Kidney (tissue), 13 donors: ENCODE measurements at regions not wholly inside any gene's neighbourhood (a gene's known extent, or its start where the extent isn't known, plus 50 kb on each side); places are given as distances from the start of the nearest gene placed in this dataset.

ENCODE experiments used
- DNase-seq, 5 donors: peaks; one replicate each; pipeline ENCODE4 v3.0.0-alpha.2; 2013 to 2020
- FAIRE-seq: peaks from 2 replicates; lab custom pipeline; 2012; peaks lifted over from hg19 to GRCh38; lab: Jason Lieb, UNC
- H3K27ac ChIP-seq, 2 donors: one replicate each; pipeline ENCODE4 v1.7.0; 2013; ENCODE audit warnings: low read depth in 2 of 2, low read length in 2 of 2, inconsistent platforms in 1 of 2
- H3K27me3 ChIP-seq: one replicate; pipeline ENCODE4 v1.7.1; 2013; ENCODE audit warnings: low read length, inconsistent platforms; ENCODE audit not compliant: control insufficient read depth, insufficient read depth
- H3K36me3 ChIP-seq, 3 donors: one replicate each; pipeline versions ENCODE4 v1.7.0 to v1.7.1; 2013; ENCODE audit warnings: low read length in 3 of 3, control low read depth in 1 of 3, inconsistent platforms in 1 of 3; ENCODE audit not compliant: insufficient read depth in 3 of 3, control insufficient read depth in 2 of 3
- H3K4me1 ChIP-seq, 3 donors: one replicate each; pipeline versions ENCODE4 v1.7.0 to v1.7.1; 2013; ENCODE audit warnings: low read length in 3 of 3, inconsistent platforms in 1 of 3, low read depth in 1 of 3; ENCODE audit not compliant: control insufficient read depth in 2 of 3, insufficient read depth in 2 of 3
- H3K4me3 ChIP-seq, 3 donors: one replicate each; pipeline versions ENCODE4 v1.7.0 to v1.8.1; 2013; ENCODE audit warnings: low read length in 3 of 3, control low read depth in 1 of 3, inconsistent platforms in 1 of 3
- H3K9ac ChIP-seq, 3 donors: one replicate each; pipeline versions ENCODE4 v1.7.0 to v1.7.1; 2013; ENCODE audit warnings: low read length in 3 of 3, control low read depth in 1 of 3, inconsistent platforms in 1 of 3
- H3K9me3 ChIP-seq, 3 donors: one replicate each; pipeline versions ENCODE4 v1.7.0 to v1.7.1; 2013; ENCODE audit warnings: low read length in 3 of 3, control low read depth in 1 of 3, inconsistent platforms in 1 of 3; ENCODE audit not compliant: control insufficient read depth in 2 of 3, insufficient read depth in 1 of 3
- CTCF ChIP-seq: IDR thresholded peaks from 3 replicates; pipeline ENCODE4 v1.5.1; 2012; ENCODE audit warnings: mild to moderate bottlenecking, moderate library complexity, borderline replicate concordance; ENCODE audit not compliant: insufficient read depth; ENCODE audit errors: extremely low read depth
- intact Hi-C: fragments of 100-400 bp; cut with DNase I; formaldehyde crosslinking; loops from one replicate; pipeline ENCODE4 v1.11.1; 2022
- donor health status: control.
- donor health status: control.
- donor health status: control.
- donor health status: control.
- donor health status: control.
- donor health status: DM: yes; HTN: yes; CAD: no.
- donor health status: Normal renal cell carcinoma (clear cell type).

- Histone ChIP-seq H3K36me3 (no peaks in the 10 kb centered on the region), H3K27me3 (no peaks in the 10 kb centered on the region), H3K4me1 (no peaks in the 10 kb centered on the region), H3K4me3 (no peak overlapping the region), H3K9me3 (no peaks in the 10 kb centered on the region), H3K9ac (no peak overlapping the region), H3K27ac (no peak overlapping the region)
- intact Hi-C loops = no loop called here
- DNase-seq (no peak), FAIRE-seq (no peak)
- no peak for TF ChIP-seq CTCF
Observed at GRCh38 chr6:105894556-105894955, 191.6 kb upstream of the PRDM1 start.

GRCh38 chr6:105893741-105894140 lies 192.4 kb upstream of the PRDM1 start:
- Histone ChIP-seq H3K9me3 (no peaks in the 10 kb centered on the region), H3K36me3 (no peaks in the 10 kb centered on the region), H3K27me3 (no peaks in the 10 kb centered on the region), H3K9ac (no peak overlapping the region), H3K27ac (no peak overlapping the region), H3K4me1 (no peaks in the 10 kb centered on the region), H3K4me3 (no peak overlapping the region)
- intact Hi-C loops = no loop called here
- FAIRE-seq (no peak), DNase-seq (no peak)
- TF ChIP-seq CTCF = no peak

- no peaks in the 10 kb centered on the region for H3K27me3 ChIP-seq
- FAIRE-seq (no peak), DNase-seq (no peak)
- no peaks in the 10 kb centered on the region for H3K36me3 ChIP-seq
- H3K4me3 ChIP-seq = no peak overlapping the region
- intact Hi-C loops = no loop called here
- no peak for TF ChIP-seq CTCF
- H3K4me1 ChIP-seq = no peaks in the 10 kb centered on the region
- no peaks in the 10 kb centered on the region for H3K9me3 ChIP-seq
- no peak overlapping the region for H3K9ac ChIP-seq
- H3K27ac ChIP-seq = no peak overlapping the region
Observed at GRCh38 chr6:105892577-105893262, 193.4 kb upstream of the PRDM1 start.
